LNCaP clone FGC (cell line): ENCODE measurements at regions not wholly inside any gene's neighbourhood (a gene's known extent, or its start where the extent isn't known, plus 50 kb on each side); places are given as distances from the start of the nearest gene placed in this dataset.

ENCODE experiments used
- DNase-seq: peaks from one replicate; pipeline ENCODE4 v3.0.0-alpha.2; 2011; ENCODE audit warnings: low read depth
- H3K4me3 ChIP-seq: 2 replicates; pipeline ENCODE4 v1.5.1; 2011; ENCODE audit warnings: mild to moderate bottlenecking, low read depth, low read length, control low read depth
- TF ChIP-seq, protein P1 (sequence below): IDR thresholded peaks from 2 replicates; pipeline ENCODE4 v1.5.1; 2012; ENCODE audit warnings: mild to moderate bottlenecking; ENCODE audit not compliant: control insufficient read depth, insufficient read depth; ENCODE audit errors: extremely low read depth

DNA sequence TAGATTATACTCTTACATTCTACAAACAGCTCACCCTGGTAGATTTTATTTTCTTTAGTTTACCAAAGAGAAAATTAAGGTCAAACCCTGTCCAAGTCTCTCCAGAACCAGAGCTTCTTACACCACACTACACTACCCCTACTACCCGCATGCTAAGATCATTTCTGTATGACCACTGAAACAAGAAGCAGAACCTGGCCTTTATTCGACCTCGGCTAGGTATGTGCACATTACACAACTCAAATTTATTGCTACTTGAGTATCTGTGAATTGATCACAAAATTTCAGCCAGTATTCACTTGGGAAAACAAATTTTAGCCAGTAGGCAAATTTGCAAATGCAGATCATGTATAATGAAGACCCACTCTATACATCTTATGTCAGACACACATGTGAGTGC, 2437.0 kb downstream of the PCDH9 start:
- no peak for DNase-seq
- TF ChIP-seq, protein P1, sequence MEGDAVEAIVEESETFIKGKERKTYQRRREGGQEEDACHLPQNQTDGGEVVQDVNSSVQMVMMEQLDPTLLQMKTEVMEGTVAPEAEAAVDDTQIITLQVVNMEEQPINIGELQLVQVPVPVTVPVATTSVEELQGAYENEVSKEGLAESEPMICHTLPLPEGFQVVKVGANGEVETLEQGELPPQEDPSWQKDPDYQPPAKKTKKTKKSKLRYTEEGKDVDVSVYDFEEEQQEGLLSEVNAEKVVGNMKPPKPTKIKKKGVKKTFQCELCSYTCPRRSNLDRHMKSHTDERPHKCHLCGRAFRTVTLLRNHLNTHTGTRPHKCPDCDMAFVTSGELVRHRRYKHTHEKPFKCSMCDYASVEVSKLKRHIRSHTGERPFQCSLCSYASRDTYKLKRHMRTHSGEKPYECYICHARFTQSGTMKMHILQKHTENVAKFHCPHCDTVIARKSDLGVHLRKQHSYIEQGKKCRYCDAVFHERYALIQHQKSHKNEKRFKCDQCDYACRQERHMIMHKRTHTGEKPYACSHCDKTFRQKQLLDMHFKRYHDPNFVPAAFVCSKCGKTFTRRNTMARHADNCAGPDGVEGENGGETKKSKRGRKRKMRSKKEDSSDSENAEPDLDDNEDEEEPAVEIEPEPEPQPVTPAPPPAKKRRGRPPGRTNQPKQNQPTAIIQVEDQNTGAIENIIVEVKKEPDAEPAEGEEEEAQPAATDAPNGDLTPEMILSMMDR = no peak
- H3K4me3 ChIP-seq = no peak overlapping the region

DNA sequence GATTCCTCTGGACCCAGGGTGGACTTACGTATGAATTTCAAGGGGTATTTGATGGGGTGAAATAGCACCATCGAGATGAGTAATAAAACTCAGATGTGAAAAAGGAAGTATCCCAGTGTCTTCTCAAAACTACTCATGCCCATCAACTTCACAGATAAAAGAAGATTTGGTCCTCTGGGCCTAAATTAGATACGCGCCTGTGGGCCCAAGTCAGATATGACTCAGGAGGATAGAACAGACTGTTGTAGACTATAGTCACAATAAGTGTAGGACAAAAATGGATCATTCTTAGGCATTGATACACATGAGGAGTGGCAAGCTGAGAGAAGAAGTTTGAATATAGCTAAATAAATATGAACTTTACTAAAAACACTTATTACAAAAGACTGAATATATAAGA, 2438.8 kb downstream of the PCDH9 start:
- no peak overlapping the region for H3K4me3 ChIP-seq
- TF ChIP-seq, protein P1 = no peak
- no peak for DNase-seq

DNA sequence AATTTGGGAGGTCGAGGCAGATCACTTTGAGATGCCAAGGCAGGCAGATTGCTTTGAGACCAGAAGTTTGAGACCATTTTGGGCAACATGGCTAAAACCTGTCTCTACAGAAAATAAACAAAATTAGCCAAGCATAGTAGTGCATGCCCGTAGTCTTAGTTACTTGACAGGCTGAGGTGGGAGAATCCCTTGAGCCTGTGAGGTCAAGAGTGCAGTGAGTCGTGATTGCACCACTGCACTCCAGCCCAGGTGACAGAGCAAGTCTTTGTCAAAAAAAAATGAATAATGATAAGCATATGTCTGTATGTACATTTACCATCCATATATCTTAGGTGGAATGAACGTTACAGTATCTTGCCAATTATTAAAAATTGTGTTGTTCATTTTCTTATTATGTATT, 2447.7 kb downstream of the PCDH9 start:
- TF ChIP-seq, protein P1 = no peak
- no peak overlapping the region for H3K4me3 ChIP-seq
- DNase-seq = no peak

DNA sequence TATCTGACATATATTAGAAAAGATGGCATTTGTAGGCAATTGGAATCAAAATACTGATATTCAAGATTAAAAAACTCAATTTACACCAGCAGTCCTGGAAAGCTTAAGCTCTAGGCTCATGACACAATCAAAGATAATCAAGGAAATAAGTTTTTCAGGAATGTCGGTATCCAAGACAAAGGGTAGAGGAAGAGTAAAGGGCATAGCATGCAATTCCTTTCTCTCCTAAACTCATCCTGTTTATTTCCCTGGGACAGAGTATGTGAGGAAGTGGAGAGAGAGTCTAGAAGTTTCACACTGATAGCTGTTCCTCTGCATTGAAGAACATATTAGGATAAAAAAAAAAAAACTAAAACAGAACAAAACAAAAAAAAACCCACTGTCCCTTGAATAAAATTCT, 2452.1 kb downstream of the PCDH9 start:
- no peak overlapping the region for H3K4me3 ChIP-seq
- TF ChIP-seq, protein P1 = no peak
- no peak for DNase-seq

DNA sequence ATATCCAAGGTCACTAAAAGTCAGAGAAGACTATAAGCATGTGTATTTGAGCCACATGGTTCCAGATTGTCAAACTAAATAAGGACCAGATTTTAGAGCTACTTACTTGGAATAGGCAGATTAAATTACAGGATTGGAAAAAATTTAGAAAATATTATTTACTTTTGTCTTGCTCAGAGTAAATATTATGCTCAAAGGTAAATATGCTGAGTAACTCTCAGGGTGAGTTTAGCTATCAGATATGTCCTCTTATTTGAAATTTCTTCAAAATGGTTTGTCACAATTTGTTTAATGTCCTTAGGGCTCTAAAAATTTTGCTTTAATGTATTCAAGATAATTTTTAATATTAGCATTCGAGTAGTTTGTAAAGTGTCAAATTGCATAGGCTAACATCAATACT, 2455.2 kb downstream of the PCDH9 start:
- TF ChIP-seq, protein P1 = no peak
- DNase-seq = no peak
- no peak overlapping the region for H3K4me3 ChIP-seq

DNA sequence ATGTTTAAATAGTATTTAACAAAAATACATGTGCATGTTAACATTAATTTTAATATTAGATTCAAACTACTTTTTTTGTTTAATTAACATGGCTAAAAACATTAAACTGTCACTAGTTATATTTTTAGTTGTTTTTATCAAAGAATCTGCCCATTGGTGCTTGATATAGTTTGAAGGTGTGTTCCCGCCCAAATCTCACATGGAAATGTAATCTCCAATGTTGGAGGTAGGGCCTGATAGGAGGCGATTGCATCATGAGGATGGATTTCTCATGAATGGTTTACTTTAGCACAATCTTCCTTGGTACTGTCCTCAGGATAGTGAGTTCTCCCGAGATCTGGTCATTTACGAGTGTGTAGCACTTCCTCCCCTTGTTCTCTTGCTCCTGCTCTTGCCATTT, 2459.4 kb downstream of the PCDH9 start:
- TF ChIP-seq, protein P1 = no peak
- no peak for DNase-seq
- H3K4me3 ChIP-seq = no peak overlapping the region

DNA sequence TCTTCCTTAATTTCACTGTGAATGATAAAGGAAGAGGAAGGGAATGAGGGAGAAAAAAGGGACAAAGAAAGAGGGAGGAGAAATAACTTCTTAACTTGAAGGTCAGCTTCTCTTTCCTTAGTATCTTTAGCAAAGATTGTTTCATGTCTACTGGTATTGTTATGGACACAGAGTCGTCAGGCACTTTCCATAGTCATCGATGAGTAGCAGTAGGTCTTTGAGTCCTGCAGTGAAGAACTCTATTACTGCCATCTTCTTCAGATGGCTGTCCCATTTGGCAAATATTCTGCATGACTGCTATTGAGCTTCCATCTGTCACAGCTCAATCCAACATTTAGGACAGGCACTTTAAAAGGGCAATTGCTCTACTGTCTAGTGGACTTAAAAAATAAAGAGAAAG, 2463.1 kb downstream of the PCDH9 start:
- no peak overlapping the region for H3K4me3 ChIP-seq
- TF ChIP-seq, protein P1 = no peak
- DNase-seq = no peak
